Esophagus squamous epithelium (tissue), 5 donors: ENCODE measurements at regions not wholly inside any gene's neighbourhood (a gene's known extent, or its start where the extent isn't known, plus 50 kb on each side); places are given as distances from the start of the nearest gene placed in this dataset.
A peak's percentile ranks its signal among the peaks of the same experiment; 100 is the strongest.

Source experiments
- DNase-seq: peaks from one replicate; lab custom pipeline; 2025; lab: John Stamatoyannopoulos, UW
- H3K27ac ChIP-seq, 4 donors: fragments of 200-600 bp; sonication (generic); one replicate each; pipeline ENCODE4 v1.5.1; 2016 to 2019; ENCODE audit warnings: mild to moderate bottlenecking in 1 of 4
- H3K27me3 ChIP-seq, 4 donors: fragments of 200-600 bp; sonication (generic); 1 replicate in 3 of 4; 2 replicates in 1 of 4; pipeline versions ENCODE4 v1.5.1 to v1.6.0; 2017 to 2021; ENCODE audit warnings: antibody characterized with exemption in 1 of 4
- H3K36me3 ChIP-seq, 3 donors: fragments of 200-600 bp; sonication (generic); one replicate each; pipeline ENCODE4 v1.5.1; 2016 to 2019
- H3K4me1 ChIP-seq, 3 donors: fragments of 200-600 bp; sonication (generic); one replicate each; pipeline ENCODE4 v1.5.1; 2017 to 2019
- H3K4me3 ChIP-seq, 4 donors: fragments of 200-600 bp; sonication (generic); 1 replicate in 3 of 4; 2 replicates in 1 of 4; pipeline ENCODE4 v1.5.1; 2016 to 2019; ENCODE audit warnings: mild to moderate bottlenecking in 2 of 4, moderate library complexity in 1 of 4
- H3K9me3 ChIP-seq, 3 donors: fragments of 200-600 bp; sonication (generic); one replicate each; pipeline ENCODE4 v1.5.1; 2016 to 2019
- CTCF ChIP-seq, 6 experiments: fragments of 450-650 bp in 4 of 6; fragments of 200-600 bp in 2 of 6; sonication (generic) in 2 of 6; IDR thresholded peaks; one replicate each; pipeline ENCODE4 v1.5.1; 2016 to 2019; ENCODE audit warnings: antibody characterized with exemption in 6 of 6, mild to moderate bottlenecking in 4 of 6, moderate library complexity in 4 of 6
- POLR2A ChIP-seq, 4 donors: fragments of 450-650 bp; IDR thresholded peaks; one replicate each; pipeline ENCODE4 v1.6.1; 2017; ENCODE audit warnings: antibody characterized with exemption in 4 of 4, mild to moderate bottlenecking in 4 of 4, moderate library complexity in 3 of 4
- WGBS, 2 donors: methylation state at CpG; one replicate each; pipeline ENCODE4 v1.1.5; 2018; 5-methylcytosine and 5-hydroxymethylcytosine counted together
- intact Hi-C: fragments of 100-400 bp; cut with DNase I; formaldehyde crosslinking; loops from one replicate; pipeline ENCODE4 v1.15.0; 2022
- donor health status: DM: yes; HTN: yes; CAD: no.

- Histone ChIP-seq H3K27ac (no peak overlapping the region), H3K9me3 (no peaks in the 10 kb centered on the region), H3K27me3 (peaks cover 0 to 49% (median 0%) of the 10 kb centered on the region in 4 donors), H3K36me3 (no peaks in the 10 kb centered on the region), H3K4me3 (no peak overlapping the region), H3K4me1 (no peaks in the 10 kb centered on the region)
- no peak for DNase-seq
- intact Hi-C loops = no loop called here
- TF ChIP-seq POLR2A (IDR thresholded peaks at IDR 0.05) (no peak), CTCF (IDR thresholded peaks at IDR 0.05) (no peak)
- WGBS, 2 donors = 62 to 74% methylated on average over 4 of the region's 4 CpGs
Measured at GRCh38 chr16:52071101-52071500, 475.8 kb downstream of the TOX3 start.

GRCh38 chr16:52070341-52071057 is 476.4 kb downstream of the TOX3 start:
- Histone ChIP-seq H3K27me3 (peaks cover 0 to 47% (median 0%) of the 10 kb centered on the region in 4 donors), H3K36me3 (no peaks in the 10 kb centered on the region), H3K4me3 (no peak overlapping the region), H3K27ac (no peak overlapping the region), H3K4me1 (no peaks in the 10 kb centered on the region), H3K9me3 (no peaks in the 10 kb centered on the region)
- intact Hi-C loops = no loop called here
- TF ChIP-seq POLR2A (IDR thresholded peaks at IDR 0.05) (no peak), CTCF (IDR thresholded peaks at IDR 0.05) (no peak)
- DNase-seq = no peak
- 76 to 95% methylated on average over 2 of the region's 2 CpGs for WGBS, 2 donors

GRCh38 chr16:52069866-52070265 is 477.1 kb downstream of the TOX3 start:
- intact Hi-C loops = no loop called here
- no peaks in the 10 kb centered on the region for H3K4me1 ChIP-seq
- H3K4me3 ChIP-seq = no peak overlapping the region
- WGBS, 2 donors = 13 to 21% methylated on average over 3 of the region's 3 CpGs
- no peak overlapping the region for H3K27ac ChIP-seq
- peaks cover 0 to 47% (median 0%) of the 10 kb centered on the region in 4 donors for H3K27me3 ChIP-seq
- TF ChIP-seq CTCF (IDR thresholded peaks at IDR 0.05) (peak in 1 of 6 experiments; percentile 28), POLR2A (IDR thresholded peaks at IDR 0.05) (no peak)
- no peak for DNase-seq
- H3K9me3 ChIP-seq = no peaks in the 10 kb centered on the region
- no peaks in the 10 kb centered on the region for H3K36me3 ChIP-seq

GRCh38 chr16:52068447-52069074 is 478.4 kb downstream of the TOX3 start:
- no peak for DNase-seq
- intact Hi-C loops = no loop called here
- WGBS, 2 donors = 18 to 19% methylated on average over 8 of the region's 8 CpGs
- H3K4me1 ChIP-seq = no peaks in the 10 kb centered on the region
- no peaks in the 10 kb centered on the region for H3K9me3 ChIP-seq
- H3K36me3 ChIP-seq = no peaks in the 10 kb centered on the region
- no peak overlapping the region for H3K4me3 ChIP-seq
- no peak overlapping the region for H3K27ac ChIP-seq
- peaks cover 0 to 45% (median 0%) of the 10 kb centered on the region in 4 donors for H3K27me3 ChIP-seq
- TF ChIP-seq POLR2A (IDR thresholded peaks at IDR 0.05) (no peak), CTCF (IDR thresholded peaks at IDR 0.05) (peak in 3 of 6 experiments; percentile 11 to 38 (median 33))

GRCh38 chr16:52066962-52067361 is 480.0 kb downstream of the TOX3 start:
- no peak overlapping the region for H3K4me3 ChIP-seq
- intact Hi-C loops = no loop called here
- H3K9me3 ChIP-seq = no peaks in the 10 kb centered on the region
- TF ChIP-seq POLR2A (IDR thresholded peaks at IDR 0.05) = no peak
- TF ChIP-seq CTCF (IDR thresholded peaks at IDR 0.05) = no peak
- H3K4me1 ChIP-seq = no peaks in the 10 kb centered on the region
- no peaks in the 10 kb centered on the region for H3K36me3 ChIP-seq
- WGBS, 2 donors = 36 to 37% methylated on average over 2 of the region's 2 CpGs
- peaks cover 0 to 29% (median 0%) of the 10 kb centered on the region in 4 donors for H3K27me3 ChIP-seq
- no peak overlapping the region for H3K27ac ChIP-seq
- no peak for DNase-seq
